ENCODE measurements at regions not wholly inside any gene's neighbourhood (a gene's known extent, or its start where the extent isn't known, plus 50 kb on each side); places are given as distances from the start of the nearest gene placed in this dataset.

GRCh38 chr15:24861014-24861690, 93.6 kb upstream of the SNRPN start:
- Histone ChIP-seq H3K79me1 (ENCODE audit: low read length) (peaks cover 12% of the 10 kb centered on the region), H3K27ac (ENCODE audit: low read depth, low read length) (no peak overlapping the region), H3K18ac (ENCODE audit: low read length) (no peak overlapping the region), H3K9me3 (ENCODE audit: insufficient read depth, low read depth, low read length) (no peaks in the 10 kb centered on the region), H3K9ac (ENCODE audit: low read length) (no peak overlapping the region), H3K14ac (ENCODE audit: low read length) (no peak overlapping the region), H4K12ac (ENCODE audit: low read depth, low read length) (no peak overlapping the region), H4K91ac (ENCODE audit: low read depth, low read length) (no peak overlapping the region), H2BK5ac (ENCODE audit: low read depth, low read length, poor library complexity) (no peak overlapping the region), H2AFZ (ENCODE audit: insufficient read depth, low read length, poor library complexity) (no peak overlapping the region), H3K4me1 (ENCODE audit: control insufficient read depth in 1 of 2, insufficient read depth in 2 of 2, low read length in 2 of 2) (peaks cover 3 to 6% of the 10 kb centered on the region in 2 experiments), H2AK5ac (ENCODE audit: low read length) (no peak overlapping the region), H3K4me2 (ENCODE audit: low read length) (no peak overlapping the region), H3K4me3 (ENCODE audit: low read depth, low read length) (no peak overlapping the region), H2BK12ac (ENCODE audit: low read length) (no peak overlapping the region), H3K27me3 (ENCODE audit: insufficient read depth, low read length) (no peaks in the 10 kb centered on the region), H3K4ac (ENCODE audit: low read depth, low read length) (no peak overlapping the region), H3K36me3 (ENCODE audit: control insufficient read depth in 1 of 2, insufficient read depth in 2 of 2, low read length in 2 of 2) (no peaks in the 10 kb centered on the region), H3K79me2 (ENCODE audit: control insufficient read depth, insufficient read depth, low read length, poor library complexity) (peaks cover 2% of the 10 kb centered on the region), H2BK120ac (ENCODE audit: insufficient read depth, low read length, poor library complexity) (no peak overlapping the region), H3K23ac (ENCODE audit: low read length) (no peak overlapping the region), H4K8ac (ENCODE audit: low read depth, low read length) (no peak overlapping the region)
- no CpG with 5 or more reads among the region's 1 CpG for WGBS (ENCODE audit: extremely low coverage, insufficient coverage, insufficient read length)
- DNase-seq = no peak

GRCh38 chr15:24862726-24863521, 91.9 kb upstream of the SNRPN start:
- H3K9me3 ChIP-seq (ENCODE audit: insufficient read depth, low read depth, low read length) = no peaks in the 10 kb centered on the region
- no peak for DNase-seq
- H3K4me1 ChIP-seq (ENCODE audit: control insufficient read depth in 1 of 2, insufficient read depth in 2 of 2, low read length in 2 of 2) = peaks cover 3 to 6% of the 10 kb centered on the region in 2 experiments
- H4K12ac ChIP-seq (ENCODE audit: low read depth, low read length) = no peak overlapping the region
- no peak overlapping the region for H4K8ac ChIP-seq (ENCODE audit: low read depth, low read length)
- no peak overlapping the region for H3K23ac ChIP-seq (ENCODE audit: low read length)
- H3K27ac ChIP-seq (ENCODE audit: low read depth, low read length) = no peak overlapping the region
- H2BK120ac ChIP-seq (ENCODE audit: insufficient read depth, low read length, poor library complexity) = no peak overlapping the region
- peaks cover 2% of the 10 kb centered on the region for H3K79me2 ChIP-seq (ENCODE audit: control insufficient read depth, insufficient read depth, low read length, poor library complexity)
- peak overlapping the region; percentile 44 for H2BK12ac ChIP-seq (ENCODE audit: low read length)
- H3K79me1 ChIP-seq (ENCODE audit: low read length) = peaks cover 8% of the 10 kb centered on the region
- H2AK5ac ChIP-seq (ENCODE audit: low read length) = no peak overlapping the region
- no CpG with 5 or more reads among the region's 6 CpGs for WGBS (ENCODE audit: extremely low coverage, insufficient coverage, insufficient read length)
- no peak overlapping the region for H3K9ac ChIP-seq (ENCODE audit: low read length)
- no peak overlapping the region for H3K18ac ChIP-seq (ENCODE audit: low read length)
- H3K4me3 ChIP-seq (ENCODE audit: low read depth, low read length) = no peak overlapping the region
- H2AFZ ChIP-seq (ENCODE audit: insufficient read depth, low read length, poor library complexity) = no peak overlapping the region
- no peaks in the 10 kb centered on the region for H3K27me3 ChIP-seq (ENCODE audit: insufficient read depth, low read length)
- H3K4me2 ChIP-seq (ENCODE audit: low read length) = no peak overlapping the region
- no peak overlapping the region for H4K91ac ChIP-seq (ENCODE audit: low read depth, low read length)
- H3K4ac ChIP-seq (ENCODE audit: low read depth, low read length) = no peak overlapping the region
- H2BK5ac ChIP-seq (ENCODE audit: low read depth, low read length, poor library complexity) = no peak overlapping the region
- H3K14ac ChIP-seq (ENCODE audit: low read length) = no peak overlapping the region
- H3K36me3 ChIP-seq (ENCODE audit: control insufficient read depth in 1 of 2, insufficient read depth in 2 of 2, low read length in 2 of 2) = no peaks in the 10 kb centered on the region

- H2BK120ac ChIP-seq (ENCODE audit: insufficient read depth, low read length, poor library complexity) = no peak overlapping the region
- H3K23ac ChIP-seq (ENCODE audit: low read length) = no peak overlapping the region
- no CpG with 5 or more reads among the region's 4 CpGs for WGBS (ENCODE audit: extremely low coverage, insufficient coverage, insufficient read length)
- no peak overlapping the region for H4K12ac ChIP-seq (ENCODE audit: low read depth, low read length)
- H3K14ac ChIP-seq (ENCODE audit: low read length) = no peak overlapping the region
- no peak overlapping the region for H2AFZ ChIP-seq (ENCODE audit: insufficient read depth, low read length, poor library complexity)
- H3K9me3 ChIP-seq (ENCODE audit: insufficient read depth, low read depth, low read length) = no peaks in the 10 kb centered on the region
- no peak overlapping the region for H2BK5ac ChIP-seq (ENCODE audit: low read depth, low read length, poor library complexity)
- no peak overlapping the region for H3K9ac ChIP-seq (ENCODE audit: low read length)
- DNase-seq = no peak
- no peak overlapping the region for H3K4ac ChIP-seq (ENCODE audit: low read depth, low read length)
- peaks cover 2% of the 10 kb centered on the region for H3K79me2 ChIP-seq (ENCODE audit: control insufficient read depth, insufficient read depth, low read length, poor library complexity)
- H4K91ac ChIP-seq (ENCODE audit: low read depth, low read length) = no peak overlapping the region
- H4K8ac ChIP-seq (ENCODE audit: low read depth, low read length) = no peak overlapping the region
- H2AK5ac ChIP-seq (ENCODE audit: low read length) = no peak overlapping the region
- no peaks in the 10 kb centered on the region for H3K36me3 ChIP-seq (ENCODE audit: control insufficient read depth in 1 of 2, insufficient read depth in 2 of 2, low read length in 2 of 2)
- H3K4me1 ChIP-seq (ENCODE audit: control insufficient read depth in 1 of 2, insufficient read depth in 2 of 2, low read length in 2 of 2) = peaks cover 3% of the 10 kb centered on the region in 2 experiments
- H2BK12ac ChIP-seq (ENCODE audit: low read length) = no peak overlapping the region
- H3K4me3 ChIP-seq (ENCODE audit: low read depth, low read length) = no peak overlapping the region
- H3K79me1 ChIP-seq (ENCODE audit: low read length) = no peaks in the 10 kb centered on the region
- H3K27ac ChIP-seq (ENCODE audit: low read depth, low read length) = no peak overlapping the region
- H3K27me3 ChIP-seq (ENCODE audit: insufficient read depth, low read length) = no peaks in the 10 kb centered on the region
- no peak overlapping the region for H3K18ac ChIP-seq (ENCODE audit: low read length)
- H3K4me2 ChIP-seq (ENCODE audit: low read length) = no peak overlapping the region
Observed at GRCh38 chr15:24865303-24865702, 89.5 kb upstream of the SNRPN start.

- Histone ChIP-seq H3K9me3 (ENCODE audit: insufficient read depth, low read depth, low read length) (no peaks in the 10 kb centered on the region), H4K91ac (ENCODE audit: low read depth, low read length) (no peak overlapping the region), H2BK5ac (ENCODE audit: low read depth, low read length, poor library complexity) (no peak overlapping the region), H3K4me2 (ENCODE audit: low read length) (no peak overlapping the region), H3K4ac (ENCODE audit: low read depth, low read length) (no peak overlapping the region), H3K79me1 (ENCODE audit: low read length) (no peaks in the 10 kb centered on the region), H2BK120ac (ENCODE audit: insufficient read depth, low read length, poor library complexity) (no peak overlapping the region), H3K27me3 (ENCODE audit: insufficient read depth, low read length) (no peaks in the 10 kb centered on the region), H4K12ac (ENCODE audit: low read depth, low read length) (no peak overlapping the region), H3K4me1 (ENCODE audit: control insufficient read depth in 1 of 2, insufficient read depth in 2 of 2, low read length in 2 of 2) (no peaks in the 10 kb centered on the region), H2AFZ (ENCODE audit: insufficient read depth, low read length, poor library complexity) (no peak overlapping the region), H3K79me2 (ENCODE audit: control insufficient read depth, insufficient read depth, low read length, poor library complexity) (no peaks in the 10 kb centered on the region), H3K27ac (ENCODE audit: low read depth, low read length) (no peak overlapping the region), H3K36me3 (ENCODE audit: control insufficient read depth in 1 of 2, insufficient read depth in 2 of 2, low read length in 2 of 2) (peaks cover 1% of the 10 kb centered on the region in 2 experiments), H3K14ac (ENCODE audit: low read length) (no peak overlapping the region), H3K4me3 (ENCODE audit: low read depth, low read length) (no peak overlapping the region), H4K8ac (ENCODE audit: low read depth, low read length) (no peak overlapping the region), H2BK12ac (ENCODE audit: low read length) (no peak overlapping the region), H3K18ac (ENCODE audit: low read length) (no peak overlapping the region), H3K23ac (ENCODE audit: low read length) (no peak overlapping the region), H3K9ac (ENCODE audit: low read length) (no peak overlapping the region), H2AK5ac (ENCODE audit: low read length) (no peak overlapping the region)
- no CpG with 5 or more reads among the region's 7 CpGs for WGBS (ENCODE audit: extremely low coverage, insufficient coverage, insufficient read length)
- DNase-seq = no peak
Observed at GRCh38 chr15:24877174-24877573, 77.6 kb upstream of the SNRPN start.

Data from trophoblast cell (in vitro differentiated cells and primary cell).